SK-N-SH treated with all-trans-retinoic acid at 6 μM for 48 hours (cell line): ENCODE measurements at regions not wholly inside any gene's neighbourhood (a gene's known extent, or its start where the extent isn't known, plus 50 kb on each side); places are given as distances from the start of the nearest gene placed in this dataset.
"Not testable (repeated sequence)": the region's sequence is repeated elsewhere in the genome, so short reads cannot be mapped to it uniquely, and the experiment has no call there.

Experiments
- ATAC-seq: fragments of 200-7000 bp; cut with Tn5 transposase; 3 replicates; pipeline ENCODE4 v1.9.1; 2020; ENCODE audit warnings: mild to moderate bottlenecking, moderate library complexity
- ARNTL ChIP-seq: fragments of 450-650 bp; formaldehyde crosslinking; IDR thresholded peaks from 2 replicates; pipeline ENCODE4 v1.5.0; 2020; ENCODE audit warnings: low read depth, mild to moderate bottlenecking, moderate library complexity, borderline replicate concordance
- BACH2 ChIP-seq: fragments of 250-450 bp; sonication (Bioruptor Pico); IDR thresholded peaks from 2 replicates; pipeline ENCODE4 v1.9.0; 2021; ENCODE audit warnings: mild to moderate bottlenecking, borderline replicate concordance
- CSDC2 ChIP-seq: fragments of 250-450 bp; sonication (Bioruptor Pico); IDR thresholded peaks from 2 replicates; pipeline ENCODE4 v1.5.0; 2020; ENCODE audit warnings: mild to moderate bottlenecking, moderate library complexity
- ESRRG ChIP-seq: fragments of 250-450 bp; sonication (Bioruptor Pico); IDR thresholded peaks from 2 replicates; pipeline ENCODE4 v1.6.1; 2021; ENCODE audit warnings: mild to moderate bottlenecking
- GLIS3 ChIP-seq: fragments of 250-450 bp; sonication (Bioruptor Pico); IDR thresholded peaks from 2 replicates; pipeline ENCODE4 v1.5.0; 2020; ENCODE audit warnings: mild to moderate bottlenecking, moderate library complexity
- ISL1 ChIP-seq: fragments of 250-450 bp; sonication (Bioruptor Pico); IDR thresholded peaks from 2 replicates; pipeline ENCODE4 v2.1.2; 2022; ENCODE audit warnings: mild to moderate bottlenecking, moderate library complexity
- OSR1 ChIP-seq: fragments of 250-450 bp; sonication (Bioruptor Pico); IDR thresholded peaks from 2 replicates; pipeline ENCODE4 v1.8.0; 2022; ENCODE audit warnings: moderate library complexity, mild to moderate bottlenecking, inconsistent platforms
- PPARA ChIP-seq: fragments of 250-450 bp; sonication (Bioruptor Pico); IDR thresholded peaks from 2 replicates; pipeline ENCODE4 v1.5.0; 2020; ENCODE audit warnings: mild to moderate bottlenecking, borderline replicate concordance
- RARB ChIP-seq: fragments of 250-450 bp; sonication (Bioruptor Pico); IDR thresholded peaks from 2 replicates; pipeline ENCODE4 v1.8.0; 2021; ENCODE audit warnings: mild to moderate bottlenecking, moderate library complexity
- SNAI2 ChIP-seq: fragments of 250-450 bp; sonication (Bioruptor Pico); IDR thresholded peaks from 2 replicates; pipeline ENCODE4 v1.5.0; 2020; ENCODE audit warnings: mild to moderate bottlenecking, moderate library complexity
- TOX ChIP-seq: fragments of 250-450 bp; sonication (Bioruptor Pico); IDR thresholded peaks from 2 replicates; pipeline ENCODE4 v1.8.0; 2021; ENCODE audit warnings: mild to moderate bottlenecking, moderate library complexity, borderline replicate concordance
- ZC3H10 ChIP-seq: fragments of 250-450 bp; sonication (Bioruptor Pico); IDR thresholded peaks from 2 replicates; pipeline ENCODE4 v1.5.1; 2021; ENCODE audit warnings: mild to moderate bottlenecking, moderate library complexity
- ZFP3 ChIP-seq: fragments of 250-450 bp; sonication (Bioruptor Pico); IDR thresholded peaks from 2 replicates; pipeline ENCODE4 v1.5.0; 2020; ENCODE audit warnings: mild to moderate bottlenecking, moderate library complexity
- ZFP30 ChIP-seq: fragments of 450-650 bp; formaldehyde crosslinking; IDR thresholded peaks from 2 replicates; pipeline ENCODE4 v1.5.0; 2022; ENCODE audit warnings: mild to moderate bottlenecking, moderate library complexity
- ZNF565 ChIP-seq: fragments of 450-650 bp; formaldehyde crosslinking; conservative IDR thresholded peaks from 2 replicates; pipeline ENCODE4 v1.5.0; 2020; ENCODE audit warnings: low read depth, mild to moderate bottlenecking, moderate library complexity
- ZNF8 ChIP-seq: fragments of 450-650 bp; formaldehyde crosslinking; IDR thresholded peaks from 2 replicates; pipeline ENCODE4 v1.5.0; 2020; ENCODE audit warnings: mild to moderate bottlenecking, moderate library complexity
- TF ChIP-seq, protein P1 (sequence below): fragments of 250-450 bp; sonication (Bioruptor Pico); IDR thresholded peaks from 2 replicates; pipeline ENCODE4 v1.5.1; 2020; ENCODE audit warnings: low read depth, mild to moderate bottlenecking, moderate library complexity
- TF ChIP-seq, protein P2 (sequence below): fragments of 250-450 bp; sonication (Bioruptor Pico); IDR thresholded peaks from 2 replicates; pipeline ENCODE4 v1.5.0; 2020; ENCODE audit warnings: mild to moderate bottlenecking, moderate library complexity
- TF ChIP-seq, protein P3 (sequence below): fragments of 250-450 bp; sonication (Bioruptor Pico); IDR thresholded peaks from 2 replicates; pipeline ENCODE4 v1.8.0; 2021; ENCODE audit warnings: low read depth, mild to moderate bottlenecking, moderate library complexity, borderline replicate concordance
- TF ChIP-seq, protein P4 (sequence below): fragments of 250-450 bp; sonication (Bioruptor Pico); IDR thresholded peaks from 2 replicates; pipeline ENCODE4 v1.8.0; 2020; ENCODE audit warnings: mild to moderate bottlenecking, moderate library complexity, borderline replicate concordance
- TF ChIP-seq, protein P5 (sequence below): fragments of 250-450 bp; sonication (Bioruptor Pico); IDR thresholded peaks from 2 replicates; pipeline ENCODE4 v1.5.1; 2021; ENCODE audit warnings: mild to moderate bottlenecking, moderate library complexity

DNA sequence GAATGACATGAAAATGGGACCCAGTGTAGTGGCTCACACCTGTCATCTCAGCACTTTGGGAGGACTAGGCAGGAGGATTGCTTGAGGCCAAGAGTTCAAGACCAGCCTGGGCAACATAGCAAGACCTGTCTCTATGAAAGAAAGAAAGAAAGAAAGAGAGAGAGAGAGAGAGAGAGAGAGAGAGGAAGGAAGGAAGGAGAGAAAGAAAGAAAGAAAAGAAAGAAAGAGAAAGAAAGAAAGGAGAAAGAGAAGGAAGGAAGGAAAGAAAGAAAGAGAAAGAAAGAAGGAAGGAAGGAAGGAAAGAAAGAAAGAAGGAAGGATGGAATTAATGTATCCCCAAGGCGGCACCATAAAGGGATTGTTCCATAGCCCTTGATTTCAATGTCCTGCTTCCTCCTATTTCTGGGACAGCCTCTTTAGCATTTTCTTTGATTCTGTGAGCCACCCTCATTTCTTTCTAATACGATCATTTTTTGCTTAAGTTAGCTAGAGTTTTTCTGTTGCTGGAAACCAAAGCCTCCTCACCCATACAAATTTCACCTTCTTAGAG is 85.4 kb upstream of the CTNNA1 start:
- not testable (repeated sequence) for ATAC-seq

DNA sequence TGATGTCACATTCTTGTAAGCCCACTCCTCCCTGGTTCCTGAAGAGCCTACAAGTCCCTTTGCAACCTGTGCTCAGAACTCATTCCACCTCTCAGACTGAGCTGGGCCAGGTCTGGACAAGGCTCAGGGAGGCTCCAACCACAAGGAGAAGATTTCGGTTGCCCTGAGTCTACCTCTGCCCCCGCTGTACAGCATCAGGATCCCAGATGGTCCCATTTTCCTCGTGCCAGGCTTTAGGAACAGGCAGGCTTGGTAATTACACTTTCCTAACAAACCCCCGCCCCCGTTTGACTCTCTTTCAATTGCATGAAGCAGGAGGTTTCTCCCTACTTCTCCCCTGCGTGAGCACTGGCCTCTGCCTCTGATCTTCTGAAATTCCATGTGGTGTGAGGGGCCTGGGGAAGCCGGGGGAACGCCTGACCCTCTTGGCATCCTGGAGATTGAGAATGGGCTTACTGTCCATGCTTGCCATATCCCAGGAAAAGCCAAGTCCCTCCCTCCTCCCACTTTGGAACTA is 86.9 kb upstream of the CTNNA1 start:
- no peak for TF ChIP-seq ESRRG
- TF ChIP-seq PPARA (CRISPR knock-in tag), result no peak
- TF ChIP-seq TOX, result no peak
- TF ChIP-seq ZFP30 (CRISPR knock-in tag), result no peak
- no peak for TF ChIP-seq ZNF565 (CRISPR knock-in tag)
- TF ChIP-seq, protein P1, sequence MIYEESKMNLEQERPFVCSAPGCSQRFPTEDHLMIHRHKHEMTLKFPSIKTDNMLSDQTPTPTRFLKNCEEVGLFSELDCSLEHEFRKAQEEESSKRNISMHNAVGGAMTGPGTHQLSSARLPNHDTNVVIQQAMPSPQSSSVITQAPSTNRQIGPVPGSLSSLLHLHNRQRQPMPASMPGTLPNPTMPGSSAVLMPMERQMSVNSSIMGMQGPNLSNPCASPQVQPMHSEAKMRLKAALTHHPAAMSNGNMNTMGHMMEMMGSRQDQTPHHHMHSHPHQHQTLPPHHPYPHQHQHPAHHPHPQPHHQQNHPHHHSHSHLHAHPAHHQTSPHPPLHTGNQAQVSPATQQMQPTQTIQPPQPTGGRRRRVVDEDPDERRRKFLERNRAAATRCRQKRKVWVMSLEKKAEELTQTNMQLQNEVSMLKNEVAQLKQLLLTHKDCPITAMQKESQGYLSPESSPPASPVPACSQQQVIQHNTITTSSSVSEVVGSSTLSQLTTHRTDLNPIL (CRISPR knock-in tag), result no peak
- no peak for TF ChIP-seq BACH2 (CRISPR knock-in tag)
- TF ChIP-seq GLIS3 (CRISPR knock-in tag), result no peak
- TF ChIP-seq RARB, result no peak
- no peak for TF ChIP-seq ZNF8 (CRISPR knock-in tag)
- TF ChIP-seq ARNTL (CRISPR knock-in tag), result no peak
- TF ChIP-seq, protein P2, sequence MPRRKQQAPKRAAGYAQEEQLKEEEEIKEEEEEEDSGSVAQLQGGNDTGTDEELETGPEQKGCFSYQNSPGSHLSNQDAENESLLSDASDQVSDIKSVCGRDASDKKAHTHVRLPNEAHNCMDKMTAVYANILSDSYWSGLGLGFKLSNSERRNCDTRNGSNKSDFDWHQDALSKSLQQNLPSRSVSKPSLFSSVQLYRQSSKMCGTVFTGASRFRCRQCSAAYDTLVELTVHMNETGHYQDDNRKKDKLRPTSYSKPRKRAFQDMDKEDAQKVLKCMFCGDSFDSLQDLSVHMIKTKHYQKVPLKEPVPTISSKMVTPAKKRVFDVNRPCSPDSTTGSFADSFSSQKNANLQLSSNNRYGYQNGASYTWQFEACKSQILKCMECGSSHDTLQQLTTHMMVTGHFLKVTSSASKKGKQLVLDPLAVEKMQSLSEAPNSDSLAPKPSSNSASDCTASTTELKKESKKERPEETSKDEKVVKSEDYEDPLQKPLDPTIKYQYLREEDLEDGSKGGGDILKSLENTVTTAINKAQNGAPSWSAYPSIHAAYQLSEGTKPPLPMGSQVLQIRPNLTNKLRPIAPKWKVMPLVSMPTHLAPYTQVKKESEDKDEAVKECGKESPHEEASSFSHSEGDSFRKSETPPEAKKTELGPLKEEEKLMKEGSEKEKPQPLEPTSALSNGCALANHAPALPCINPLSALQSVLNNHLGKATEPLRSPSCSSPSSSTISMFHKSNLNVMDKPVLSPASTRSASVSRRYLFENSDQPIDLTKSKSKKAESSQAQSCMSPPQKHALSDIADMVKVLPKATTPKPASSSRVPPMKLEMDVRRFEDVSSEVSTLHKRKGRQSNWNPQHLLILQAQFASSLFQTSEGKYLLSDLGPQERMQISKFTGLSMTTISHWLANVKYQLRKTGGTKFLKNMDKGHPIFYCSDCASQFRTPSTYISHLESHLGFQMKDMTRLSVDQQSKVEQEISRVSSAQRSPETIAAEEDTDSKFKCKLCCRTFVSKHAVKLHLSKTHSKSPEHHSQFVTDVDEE (CRISPR knock-in tag), result no peak
- no peak for TF ChIP-seq OSR1 (CRISPR knock-in tag)
- TF ChIP-seq, protein P3, sequence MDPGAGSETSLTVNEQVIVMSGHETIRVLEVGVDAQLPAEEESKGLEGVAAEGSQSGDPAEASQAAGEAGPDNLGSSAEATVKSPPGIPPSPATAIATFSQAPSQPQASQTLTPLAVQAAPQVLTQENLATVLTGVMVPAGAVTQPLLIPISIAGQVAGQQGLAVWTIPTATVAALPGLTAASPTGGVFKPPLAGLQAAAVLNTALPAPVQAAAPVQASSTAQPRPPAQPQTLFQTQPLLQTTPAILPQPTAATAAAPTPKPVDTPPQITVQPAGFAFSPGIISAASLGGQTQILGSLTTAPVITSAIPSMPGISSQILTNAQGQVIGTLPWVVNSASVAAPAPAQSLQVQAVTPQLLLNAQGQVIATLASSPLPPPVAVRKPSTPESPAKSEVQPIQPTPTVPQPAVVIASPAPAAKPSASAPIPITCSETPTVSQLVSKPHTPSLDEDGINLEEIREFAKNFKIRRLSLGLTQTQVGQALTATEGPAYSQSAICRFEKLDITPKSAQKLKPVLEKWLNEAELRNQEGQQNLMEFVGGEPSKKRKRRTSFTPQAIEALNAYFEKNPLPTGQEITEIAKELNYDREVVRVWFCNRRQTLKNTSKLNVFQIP (CRISPR knock-in tag), result no peak
- no peak for TF ChIP-seq CSDC2 (CRISPR knock-in tag)
- TF ChIP-seq ZC3H10 (CRISPR knock-in tag), result no peak
- TF ChIP-seq, all 23 proteins: peak for 0
- no peak for ATAC-seq

DNA sequence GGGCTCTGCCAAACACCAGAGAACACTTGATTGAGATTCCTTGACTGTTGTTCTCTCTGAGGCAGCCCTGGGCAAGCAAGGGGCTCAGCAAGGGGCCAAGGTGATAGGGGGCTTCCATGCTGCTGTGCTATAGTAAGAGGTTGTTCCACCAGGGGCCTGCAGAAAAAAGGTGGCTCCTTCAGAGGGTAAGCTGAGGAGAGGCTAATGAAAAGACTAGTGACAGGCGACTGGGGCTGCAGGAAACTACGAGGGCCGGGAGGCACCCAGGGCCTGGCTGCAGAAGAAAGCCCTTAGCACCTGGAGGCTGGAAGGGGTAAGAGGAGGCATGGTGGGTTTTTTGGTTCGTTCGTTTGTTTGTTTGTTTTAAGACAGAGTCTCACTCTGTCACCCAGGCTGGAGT is 88.0 kb upstream of the CTNNA1 start:
- ATAC-seq, result no peak
- TF ChIP-seq, protein P4, sequence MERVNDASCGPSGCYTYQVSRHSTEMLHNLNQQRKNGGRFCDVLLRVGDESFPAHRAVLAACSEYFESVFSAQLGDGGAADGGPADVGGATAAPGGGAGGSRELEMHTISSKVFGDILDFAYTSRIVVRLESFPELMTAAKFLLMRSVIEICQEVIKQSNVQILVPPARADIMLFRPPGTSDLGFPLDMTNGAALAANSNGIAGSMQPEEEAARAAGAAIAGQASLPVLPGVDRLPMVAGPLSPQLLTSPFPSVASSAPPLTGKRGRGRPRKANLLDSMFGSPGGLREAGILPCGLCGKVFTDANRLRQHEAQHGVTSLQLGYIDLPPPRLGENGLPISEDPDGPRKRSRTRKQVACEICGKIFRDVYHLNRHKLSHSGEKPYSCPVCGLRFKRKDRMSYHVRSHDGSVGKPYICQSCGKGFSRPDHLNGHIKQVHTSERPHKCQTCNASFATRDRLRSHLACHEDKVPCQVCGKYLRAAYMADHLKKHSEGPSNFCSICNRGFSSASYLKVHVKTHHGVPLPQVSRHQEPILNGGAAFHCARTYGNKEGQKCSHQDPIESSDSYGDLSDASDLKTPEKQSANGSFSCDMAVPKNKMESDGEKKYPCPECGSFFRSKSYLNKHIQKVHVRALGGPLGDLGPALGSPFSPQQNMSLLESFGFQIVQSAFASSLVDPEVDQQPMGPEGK, result no peak
- TF ChIP-seq, protein P5, sequence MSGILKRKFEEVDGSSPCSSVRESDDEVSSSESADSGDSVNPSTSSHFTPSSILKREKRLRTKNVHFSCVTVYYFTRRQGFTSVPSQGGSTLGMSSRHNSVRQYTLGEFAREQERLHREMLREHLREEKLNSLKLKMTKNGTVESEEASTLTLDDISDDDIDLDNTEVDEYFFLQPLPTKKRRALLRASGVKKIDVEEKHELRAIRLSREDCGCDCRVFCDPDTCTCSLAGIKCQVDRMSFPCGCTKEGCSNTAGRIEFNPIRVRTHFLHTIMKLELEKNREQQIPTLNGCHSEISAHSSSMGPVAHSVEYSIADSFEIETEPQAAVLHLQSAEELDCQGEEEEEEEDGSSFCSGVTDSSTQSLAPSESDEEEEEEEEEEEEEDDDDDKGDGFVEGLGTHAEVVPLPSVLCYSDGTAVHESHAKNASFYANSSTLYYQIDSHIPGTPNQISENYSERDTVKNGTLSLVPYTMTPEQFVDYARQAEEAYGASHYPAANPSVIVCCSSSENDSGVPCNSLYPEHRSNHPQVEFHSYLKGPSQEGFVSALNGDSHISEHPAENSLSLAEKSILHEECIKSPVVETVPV (CRISPR knock-in tag), result no peak
- no peak for TF ChIP-seq CSDC2 (CRISPR knock-in tag)
- no peak for TF ChIP-seq ZC3H10 (CRISPR knock-in tag)
- TF ChIP-seq, protein P2 (CRISPR knock-in tag), result no peak
- TF ChIP-seq ARNTL (CRISPR knock-in tag), result no peak
- TF ChIP-seq ZFP30 (CRISPR knock-in tag), result no peak
- TF ChIP-seq ISL1 (CRISPR knock-in tag), result no peak
- no peak for TF ChIP-seq PPARA (CRISPR knock-in tag)
- TF ChIP-seq ZFP3 (CRISPR knock-in tag), result no peak
- TF ChIP-seq, protein P1 (CRISPR knock-in tag), result no peak
- TF ChIP-seq OSR1 (CRISPR knock-in tag), result no peak
- no peak for TF ChIP-seq GLIS3 (CRISPR knock-in tag)
- TF ChIP-seq TOX, result no peak
- TF ChIP-seq ZNF8 (CRISPR knock-in tag), result no peak
- no peak for TF ChIP-seq SNAI2 (CRISPR knock-in tag)
- no peak for TF ChIP-seq ZNF565 (CRISPR knock-in tag)
- no peak for TF ChIP-seq BACH2 (CRISPR knock-in tag)
- TF ChIP-seq, protein P3 (CRISPR knock-in tag), result no peak
